ENCODE measurements at regions not wholly inside any gene's neighbourhood (a gene's known extent, or its start where the extent isn't known, plus 50 kb on each side); places are given as distances from the start of the nearest gene placed in this dataset.

DNA sequence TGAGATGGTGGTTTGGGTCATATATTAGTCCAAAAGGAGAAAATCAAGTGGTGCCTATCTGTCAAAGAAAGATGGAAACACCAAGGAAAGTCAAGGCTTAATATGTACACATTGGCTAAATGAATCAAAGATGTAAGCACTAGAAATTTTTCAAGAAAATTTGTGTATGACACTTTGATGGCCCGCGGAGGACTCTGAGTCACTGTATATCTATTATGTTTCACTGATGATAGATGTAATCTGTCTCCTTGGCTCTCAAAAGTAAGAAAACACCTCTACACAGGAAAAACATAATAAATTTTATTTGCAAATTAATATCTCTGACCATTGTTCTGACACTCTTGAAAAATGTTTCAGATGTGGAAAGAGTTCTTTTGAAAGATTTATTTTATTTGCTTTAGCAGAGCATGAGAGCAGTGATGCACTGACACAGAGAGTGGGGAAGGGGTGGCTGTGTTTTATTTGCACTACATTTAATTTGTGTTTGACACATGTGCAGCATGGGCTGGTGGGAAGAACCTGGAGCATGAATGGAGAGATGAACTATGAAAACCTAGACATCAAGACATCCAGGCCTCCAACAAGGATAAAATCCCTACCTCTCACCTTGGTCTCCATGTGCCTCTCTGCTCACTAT, 180.8 kb upstream of the GAS1 start:
- TF ChIP-seq, protein P1, sequence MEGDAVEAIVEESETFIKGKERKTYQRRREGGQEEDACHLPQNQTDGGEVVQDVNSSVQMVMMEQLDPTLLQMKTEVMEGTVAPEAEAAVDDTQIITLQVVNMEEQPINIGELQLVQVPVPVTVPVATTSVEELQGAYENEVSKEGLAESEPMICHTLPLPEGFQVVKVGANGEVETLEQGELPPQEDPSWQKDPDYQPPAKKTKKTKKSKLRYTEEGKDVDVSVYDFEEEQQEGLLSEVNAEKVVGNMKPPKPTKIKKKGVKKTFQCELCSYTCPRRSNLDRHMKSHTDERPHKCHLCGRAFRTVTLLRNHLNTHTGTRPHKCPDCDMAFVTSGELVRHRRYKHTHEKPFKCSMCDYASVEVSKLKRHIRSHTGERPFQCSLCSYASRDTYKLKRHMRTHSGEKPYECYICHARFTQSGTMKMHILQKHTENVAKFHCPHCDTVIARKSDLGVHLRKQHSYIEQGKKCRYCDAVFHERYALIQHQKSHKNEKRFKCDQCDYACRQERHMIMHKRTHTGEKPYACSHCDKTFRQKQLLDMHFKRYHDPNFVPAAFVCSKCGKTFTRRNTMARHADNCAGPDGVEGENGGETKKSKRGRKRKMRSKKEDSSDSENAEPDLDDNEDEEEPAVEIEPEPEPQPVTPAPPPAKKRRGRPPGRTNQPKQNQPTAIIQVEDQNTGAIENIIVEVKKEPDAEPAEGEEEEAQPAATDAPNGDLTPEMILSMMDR (IDR thresholded peaks at IDR 0.05), result no peak
- TF ChIP-seq POLR2AphosphoS5 (IDR thresholded peaks at IDR 0.05) (no peak), EP300 (IDR thresholded peaks at IDR 0.05) (no peak), POLR2A (IDR thresholded peaks at IDR 0.05; ENCODE audit: low read depth) (no peak)

Measured in esophagus muscularis mucosa (tissue), 4 donors.